Breast epithelium (tissue), 3 donors: ENCODE measurements at regions not wholly inside any gene's neighbourhood (a gene's known extent, or its start where the extent isn't known, plus 50 kb on each side); places are given as distances from the start of the nearest gene placed in this dataset.

ENCODE experiments used
- POLR2A ChIP-seq: fragments of 450-650 bp; IDR thresholded peaks from one replicate; pipeline ENCODE4 v1.6.1; 2016; ENCODE audit warnings: antibody characterized with exemption, mild to moderate bottlenecking, moderate library complexity
- POLR2AphosphoS5 ChIP-seq, 3 donors: sonication (generic); formaldehyde crosslinking; IDR thresholded peaks; one replicate each; pipeline ENCODE4 v1.6.1; 2017; ENCODE audit warnings: antibody characterized with exemption in 3 of 3
- TF ChIP-seq, protein P1 (sequence below), 3 donors: fragments of 450-650 bp; IDR thresholded peaks; one replicate each; pipeline ENCODE4 v1.5.1; 2016 to 2017; ENCODE audit warnings: antibody characterized with exemption in 3 of 3, mild to moderate bottlenecking in 3 of 3, moderate library complexity in 3 of 3

DNA sequence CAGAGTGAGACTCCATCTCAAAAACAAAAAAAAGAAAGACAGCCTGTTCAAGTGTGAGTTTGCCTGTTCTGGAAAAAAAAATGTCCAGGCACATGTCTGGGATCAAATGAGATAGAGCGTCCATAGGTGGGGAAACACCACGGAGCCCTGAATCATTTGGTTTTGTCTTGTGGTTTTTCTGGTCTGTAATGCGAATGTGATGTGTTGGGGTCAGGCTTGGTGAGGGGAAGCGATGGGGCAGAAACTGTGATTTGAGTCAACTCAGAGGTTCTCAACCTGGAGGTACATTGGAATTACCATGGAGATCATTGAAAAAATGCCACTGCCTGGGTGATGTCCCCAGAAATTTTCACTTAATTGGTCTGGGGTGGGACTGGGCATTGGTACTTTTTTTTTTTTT lies 183.9 kb upstream of the PWP1 start:
- TF ChIP-seq, protein P1, sequence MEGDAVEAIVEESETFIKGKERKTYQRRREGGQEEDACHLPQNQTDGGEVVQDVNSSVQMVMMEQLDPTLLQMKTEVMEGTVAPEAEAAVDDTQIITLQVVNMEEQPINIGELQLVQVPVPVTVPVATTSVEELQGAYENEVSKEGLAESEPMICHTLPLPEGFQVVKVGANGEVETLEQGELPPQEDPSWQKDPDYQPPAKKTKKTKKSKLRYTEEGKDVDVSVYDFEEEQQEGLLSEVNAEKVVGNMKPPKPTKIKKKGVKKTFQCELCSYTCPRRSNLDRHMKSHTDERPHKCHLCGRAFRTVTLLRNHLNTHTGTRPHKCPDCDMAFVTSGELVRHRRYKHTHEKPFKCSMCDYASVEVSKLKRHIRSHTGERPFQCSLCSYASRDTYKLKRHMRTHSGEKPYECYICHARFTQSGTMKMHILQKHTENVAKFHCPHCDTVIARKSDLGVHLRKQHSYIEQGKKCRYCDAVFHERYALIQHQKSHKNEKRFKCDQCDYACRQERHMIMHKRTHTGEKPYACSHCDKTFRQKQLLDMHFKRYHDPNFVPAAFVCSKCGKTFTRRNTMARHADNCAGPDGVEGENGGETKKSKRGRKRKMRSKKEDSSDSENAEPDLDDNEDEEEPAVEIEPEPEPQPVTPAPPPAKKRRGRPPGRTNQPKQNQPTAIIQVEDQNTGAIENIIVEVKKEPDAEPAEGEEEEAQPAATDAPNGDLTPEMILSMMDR (IDR thresholded peaks at IDR 0.05), result no peak
- TF ChIP-seq POLR2A (no peak), POLR2AphosphoS5 (IDR thresholded peaks at IDR 0.05) (no peak)
